Neuronal stem cell (in vitro differentiated cells): ENCODE measurements at regions not wholly inside any gene's neighbourhood (a gene's known extent, or its start where the extent isn't known, plus 50 kb on each side); places are given as distances from the start of the nearest gene placed in this dataset.

Experiments used
- DNase-seq: peaks from one replicate; pipeline ENCODE4 v3.0.0-alpha.2; 2013; ENCODE audit warnings: low spot score
- H2AFZ ChIP-seq: one replicate; pipeline ENCODE4 v1.6.1; 2013; ENCODE audit warnings: mild to moderate bottlenecking, low read length, inconsistent platforms
- H2AK5ac ChIP-seq: 2 replicates; pipeline ENCODE4 v1.6.1; 2013; ENCODE audit warnings: low read depth, mild to moderate bottlenecking, inconsistent platforms, low read length, moderate library complexity, mixed read lengths
- H2BK120ac ChIP-seq: 2 replicates; pipeline ENCODE4 v1.6.1; 2013; ENCODE audit warnings: low read depth, mild to moderate bottlenecking, inconsistent platforms, low read length, moderate library complexity, mixed read lengths
- H2BK12ac ChIP-seq: one replicate; pipeline ENCODE4 v1.6.1; 2013; ENCODE audit warnings: low read length, inconsistent platforms
- H2BK15ac ChIP-seq: 2 replicates; pipeline ENCODE4 v1.6.1; 2013; ENCODE audit warnings: mild to moderate bottlenecking, low read length, inconsistent platforms, mixed read lengths
- H2BK5ac ChIP-seq: one replicate; pipeline ENCODE4 v1.6.1; 2013; ENCODE audit warnings: inconsistent platforms, mild to moderate bottlenecking, low read length, moderate library complexity
- H3K14ac ChIP-seq: one replicate; pipeline ENCODE4 v1.6.1; 2013; ENCODE audit warnings: low read length, inconsistent platforms
- H3K18ac ChIP-seq: 2 replicates; pipeline ENCODE4 v1.6.1; 2013; ENCODE audit warnings: low read length, inconsistent platforms
- H3K23ac ChIP-seq: 2 replicates; pipeline ENCODE4 v1.6.1; 2013; ENCODE audit warnings: low read depth, mild to moderate bottlenecking, mixed read lengths, low read length, inconsistent platforms; ENCODE audit not compliant: poor library complexity
- H3K27ac ChIP-seq: replicated peaks from 3 replicates; pipeline ENCODE4 v1.5.1; 2013; ENCODE audit warnings: low read length, inconsistent platforms
- H3K27me3 ChIP-seq, 3 experiments: 2 replicates each; pipeline ENCODE4 v1.6.1; 2013; ENCODE audit warnings: low read length in 3 of 3, mild to moderate bottlenecking in 2 of 3, inconsistent platforms in 1 of 3, low read depth in 1 of 3, mixed read lengths in 1 of 3, moderate library complexity in 1 of 3; ENCODE audit not compliant: control insufficient read depth in 3 of 3, insufficient read depth in 3 of 3
- H3K36me3 ChIP-seq, 2 donors: replicated peaks in 1 of 2; 2 replicates each; pipeline ENCODE4 v1.6.1; 2013; ENCODE audit warnings: low read length in 2 of 2; ENCODE audit not compliant: control insufficient read depth in 2 of 2, insufficient read depth in 2 of 2
- H3K4ac ChIP-seq: 2 replicates; pipeline ENCODE4 v1.6.1; 2013; ENCODE audit warnings: inconsistent platforms, mild to moderate bottlenecking, low read length, moderate library complexity
- H3K4me1 ChIP-seq, 2 donors: 1 replicate in 1 of 2; 2 replicates in 1 of 2; pipeline ENCODE4 v1.6.1; 2013; ENCODE audit warnings: low read length in 2 of 2, low read depth in 1 of 2; ENCODE audit not compliant: control insufficient read depth in 2 of 2, insufficient read depth in 1 of 2
- H3K4me2 ChIP-seq: one replicate; pipeline ENCODE4 v1.6.1; 2013; ENCODE audit warnings: mild to moderate bottlenecking, low read length, inconsistent platforms; ENCODE audit not compliant: insufficient read depth, poor library complexity, severe bottlenecking
- H3K4me3 ChIP-seq, 2 donors: 2 replicates each; pipeline ENCODE4 v1.5.1; 2013; ENCODE audit warnings: low read length in 2 of 2, mild to moderate bottlenecking in 2 of 2, inconsistent platforms in 1 of 2, moderate library complexity in 1 of 2
- H3K79me1 ChIP-seq: one replicate; pipeline ENCODE4 v1.6.1; 2013; ENCODE audit warnings: low read depth, mild to moderate bottlenecking, inconsistent platforms, low read length, moderate library complexity
- H3K9ac ChIP-seq: one replicate; pipeline ENCODE4 v1.6.1; 2013; ENCODE audit warnings: mild to moderate bottlenecking, low read depth, low read length, inconsistent platforms; ENCODE audit not compliant: poor library complexity
- H3K9me3 ChIP-seq, 2 donors: replicated peaks in 1 of 2; 2 replicates each; pipeline versions ENCODE3 to v1.6.1; 2013; ENCODE audit warnings: low read length in 2 of 2, mild to moderate bottlenecking in 2 of 2, inconsistent platforms in 1 of 2, low read depth in 1 of 2, mixed read lengths in 1 of 2, moderate library complexity in 1 of 2; ENCODE audit not compliant: control insufficient read depth in 2 of 2, insufficient read depth in 1 of 2
- H4K8ac ChIP-seq: one replicate; pipeline ENCODE4 v1.6.1; 2013; ENCODE audit warnings: low read depth, mild to moderate bottlenecking, inconsistent platforms, low read length, moderate library complexity
- H4K91ac ChIP-seq: one replicate; pipeline ENCODE4 v1.6.1; 2013; ENCODE audit warnings: low read length, low read depth, mild to moderate bottlenecking, inconsistent platforms; ENCODE audit not compliant: poor library complexity
- WGBS, 2 donors: extraction: QIAGEN DNeasy Blood & Tissue Kit; methylation state at CpG; one replicate each; pipeline ENCODE4 v1.1.7; 2013; ENCODE audit warnings: missing lambda C conversion rate in 2 of 2, mixed read lengths in 1 of 2; ENCODE audit not compliant: insufficient read length in 2 of 2, insufficient replicate concordance in 1 of 2; ENCODE audit errors: extremely low coverage in 2 of 2; 5-methylcytosine and 5-hydroxymethylcytosine counted together

DNA sequence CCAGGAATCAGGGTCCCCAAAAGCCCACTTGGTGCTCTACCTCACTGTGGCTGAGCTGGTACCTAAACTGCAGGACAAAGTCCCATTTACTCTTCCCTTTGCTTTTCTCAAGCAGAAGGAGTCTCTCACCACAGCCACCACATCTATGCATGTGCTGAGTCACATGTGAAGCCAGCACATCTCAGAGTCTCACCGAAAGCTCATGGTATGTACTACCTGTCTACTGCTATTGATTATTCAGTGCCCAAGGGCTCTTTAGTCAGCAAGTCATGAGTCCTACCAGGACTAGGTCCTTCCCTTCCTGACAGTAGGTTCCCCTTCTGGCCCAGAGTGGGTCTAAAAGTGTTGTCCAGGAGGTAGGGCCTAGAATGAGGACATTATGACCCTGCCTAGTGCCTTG, 130.7 kb upstream of the NTRK2 start:
- H3K36me3 ChIP-seq, result no peaks in the 10 kb centered on the region
- H3K27ac ChIP-seq, result no peak overlapping the region
- no peak overlapping the region for H4K91ac ChIP-seq
- no peak overlapping the region for H2BK120ac ChIP-seq
- no peak overlapping the region for H3K4ac ChIP-seq
- no peak for DNase-seq
- no peak overlapping the region for H3K4me2 ChIP-seq
- H2BK5ac ChIP-seq, result no peak overlapping the region
- H3K9me3 ChIP-seq, result peaks cover 0 to 4% of the 10 kb centered on the region in 2 donors
- H3K18ac ChIP-seq, result no peak overlapping the region
- H3K27me3 ChIP-seq, result no peaks in the 10 kb centered on the region
- H2AK5ac ChIP-seq, result no peak overlapping the region
- no peak overlapping the region for H2AFZ ChIP-seq
- no peak overlapping the region for H3K4me3 ChIP-seq
- H3K9ac ChIP-seq, result no peak overlapping the region
- H3K14ac ChIP-seq, result no peak overlapping the region
- no peak overlapping the region for H3K23ac ChIP-seq
- no peaks in the 10 kb centered on the region for H3K79me1 ChIP-seq
- no peak overlapping the region for H2BK15ac ChIP-seq
- H2BK12ac ChIP-seq, result no peak overlapping the region
- WGBS, 2 donors, result no CpG with 5 or more reads among the region's 1 CpG
- no peaks in the 10 kb centered on the region for H3K4me1 ChIP-seq
- no peak overlapping the region for H4K8ac ChIP-seq

DNA sequence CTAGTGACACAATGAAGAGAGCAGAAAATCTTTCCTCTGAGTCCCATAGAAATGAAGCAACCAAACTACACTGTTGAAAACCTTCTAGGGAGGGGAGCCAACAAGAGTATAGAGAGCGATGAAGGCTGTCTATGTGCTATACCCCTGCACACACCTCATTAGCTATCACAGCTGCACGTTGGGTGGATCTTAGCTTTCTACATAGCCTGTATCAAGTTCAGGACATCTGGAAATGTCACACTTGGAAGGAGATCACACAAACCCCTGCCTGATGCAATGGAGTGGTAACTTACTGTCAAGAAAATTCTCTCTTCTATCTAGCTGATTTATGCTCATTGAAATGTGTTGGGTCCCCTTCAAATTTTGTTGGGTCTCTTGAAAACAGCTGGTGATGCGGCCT, 127.0 kb upstream of the NTRK2 start:
- Histone ChIP-seq H4K8ac (no peak overlapping the region), H4K91ac (no peak overlapping the region), H2BK5ac (no peak overlapping the region), H3K14ac (no peak overlapping the region), H2AK5ac (no peak overlapping the region), H3K9ac (no peak overlapping the region), H3K27me3 (no peaks in the 10 kb centered on the region), H3K27ac (no peak overlapping the region), H3K4ac (no peak overlapping the region), H3K23ac (no peak overlapping the region), H2AFZ (no peak overlapping the region), H3K4me1 (no peaks in the 10 kb centered on the region), H3K9me3 (peaks cover 0 to 4% of the 10 kb centered on the region in 2 donors), H3K79me1 (no peaks in the 10 kb centered on the region), H3K4me3 (no peak overlapping the region), H2BK12ac (no peak overlapping the region), H2BK120ac (no peak overlapping the region), H3K4me2 (no peak overlapping the region), H2BK15ac (no peak overlapping the region), H3K18ac (no peak overlapping the region), H3K36me3 (no peaks in the 10 kb centered on the region)
- WGBS, 2 donors, result no CpG with 5 or more reads among the region's 3 CpGs
- DNase-seq, result no peak

DNA sequence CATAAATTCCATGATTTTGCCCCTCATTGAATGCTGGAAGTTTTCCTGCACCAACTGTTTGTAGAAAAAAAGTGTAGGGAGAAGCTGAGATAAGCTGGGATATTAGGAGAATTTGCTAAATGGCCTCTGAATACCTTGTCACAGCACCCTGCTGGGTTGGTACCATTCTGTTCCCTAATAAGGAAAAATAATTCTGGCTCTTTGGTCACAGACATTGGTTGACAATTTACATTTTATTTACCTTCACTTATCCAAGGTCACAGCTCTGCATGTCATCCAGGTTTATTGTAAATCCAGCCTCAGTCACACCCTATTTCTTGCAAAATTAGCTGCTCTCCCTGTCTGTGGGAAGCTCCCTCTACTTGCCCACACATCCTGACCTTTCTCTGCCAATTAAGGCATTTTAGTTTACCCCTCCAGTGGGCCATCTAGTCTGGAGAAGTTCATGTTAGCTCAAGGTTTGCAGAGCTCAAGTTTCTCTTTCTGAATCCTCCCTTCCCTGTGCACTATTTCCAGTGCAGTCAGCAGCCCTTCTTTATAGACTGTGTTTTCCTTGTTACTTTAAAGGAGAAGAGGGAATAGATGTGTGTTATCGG, 115.4 kb upstream of the NTRK2 start:
- no peak overlapping the region for H3K27ac ChIP-seq
- WGBS, 2 donors, result no CpG with 5 or more reads among the region's 1 CpG
- H2BK15ac ChIP-seq, result no peak overlapping the region
- no peak overlapping the region for H4K8ac ChIP-seq
- no peaks in the 10 kb centered on the region for H3K79me1 ChIP-seq
- no peak overlapping the region for H3K14ac ChIP-seq
- H3K36me3 ChIP-seq, result no peaks in the 10 kb centered on the region
- H2BK12ac ChIP-seq, result no peak overlapping the region
- no peak overlapping the region for H3K4me2 ChIP-seq
- H2AFZ ChIP-seq, result no peak overlapping the region
- H3K9me3 ChIP-seq, result no peaks in the 10 kb centered on the region
- no peak overlapping the region for H2BK120ac ChIP-seq
- no peaks in the 10 kb centered on the region for H3K4me1 ChIP-seq
- H4K91ac ChIP-seq, result no peak overlapping the region
- H3K4ac ChIP-seq, result no peak overlapping the region
- H2BK5ac ChIP-seq, result no peak overlapping the region
- no peak overlapping the region for H3K9ac ChIP-seq
- no peak for DNase-seq
- no peak overlapping the region for H2AK5ac ChIP-seq
- H3K23ac ChIP-seq, result no peak overlapping the region
- no peaks in the 10 kb centered on the region for H3K27me3 ChIP-seq
- H3K18ac ChIP-seq, result no peak overlapping the region
- no peak overlapping the region for H3K4me3 ChIP-seq

GRCh38 chr9:84556556-84556955, 113.0 kb upstream of the NTRK2 start:
- Histone ChIP-seq H3K27ac (no peak overlapping the region), H3K9me3 (no peaks in the 10 kb centered on the region), H2AFZ (no peak overlapping the region), H3K4ac (no peak overlapping the region), H2BK15ac (no peak overlapping the region), H3K4me1 (peaks cover 0 to 2% of the 10 kb centered on the region in 2 donors), H4K91ac (no peak overlapping the region), H3K23ac (no peak overlapping the region), H3K4me2 (no peak overlapping the region), H2BK120ac (no peak overlapping the region), H3K18ac (no peak overlapping the region), H2BK12ac (no peak overlapping the region), H3K27me3 (no peaks in the 10 kb centered on the region), H2BK5ac (no peak overlapping the region), H3K9ac (no peak overlapping the region), H3K79me1 (no peaks in the 10 kb centered on the region), H3K14ac (no peak overlapping the region), H3K36me3 (no peaks in the 10 kb centered on the region), H2AK5ac (no peak overlapping the region), H3K4me3 (no peak overlapping the region), H4K8ac (no peak overlapping the region)
- WGBS, 2 donors, result no CpG with 5 or more reads among the region's 1 CpG
- DNase-seq, result no peak
